HepG2 (cell line): ENCODE measurements at regions not wholly inside any gene's neighbourhood (a gene's known extent, or its start where the extent isn't known, plus 50 kb on each side); places are given as distances from the start of the nearest gene placed in this dataset.

Experiments
- DBP ChIP-seq: sonication (generic); formaldehyde crosslinking; IDR thresholded peaks from 2 replicates; pipeline ENCODE4 v1.4.0; 2020; ENCODE audit warnings: missing genetic modification reagents; ENCODE audit errors: not compliant biosample characterization
- MZF1 ChIP-seq: sonication (generic); formaldehyde crosslinking; IDR thresholded peaks from 2 replicates; pipeline ENCODE4 v1.8.1; 2023; ENCODE audit warnings: mild to moderate bottlenecking, missing genetic modification reagents, borderline replicate concordance
- POLR2AphosphoS5 ChIP-seq: IDR thresholded peaks from 2 replicates; pipeline ENCODE4 v1.6.1; 2012; ENCODE audit warnings: low read depth, low read length
- SAP130 ChIP-seq: IDR thresholded peaks from 2 replicates; pipeline ENCODE4 v1.6.1; 2016; ENCODE audit warnings: low read depth
- ZNF574 ChIP-seq: sonication (generic); formaldehyde crosslinking; IDR thresholded peaks from 2 replicates; pipeline ENCODE4 v1.4.0; 2020; ENCODE audit warnings: missing genetic modification reagents
- ZNF619 ChIP-seq: sonication (generic); formaldehyde crosslinking; IDR thresholded peaks from 2 replicates; pipeline ENCODE4 v1.4.0; 2020; ENCODE audit warnings: mild to moderate bottlenecking, missing genetic modification reagents
- ZNF724P ChIP-seq: sonication (generic); formaldehyde crosslinking; IDR thresholded peaks from 2 replicates; pipeline ENCODE4 v1.8.0; 2022; ENCODE audit warnings: missing genetic modification reagents, borderline replicate concordance
- TF ChIP-seq, protein P1 (sequence below): sonication (generic); formaldehyde crosslinking; IDR thresholded peaks from 2 replicates; pipeline ENCODE4 v1.4.0; 2020; ENCODE audit warnings: mild to moderate bottlenecking, missing genetic modification reagents, borderline replicate concordance

DNA sequence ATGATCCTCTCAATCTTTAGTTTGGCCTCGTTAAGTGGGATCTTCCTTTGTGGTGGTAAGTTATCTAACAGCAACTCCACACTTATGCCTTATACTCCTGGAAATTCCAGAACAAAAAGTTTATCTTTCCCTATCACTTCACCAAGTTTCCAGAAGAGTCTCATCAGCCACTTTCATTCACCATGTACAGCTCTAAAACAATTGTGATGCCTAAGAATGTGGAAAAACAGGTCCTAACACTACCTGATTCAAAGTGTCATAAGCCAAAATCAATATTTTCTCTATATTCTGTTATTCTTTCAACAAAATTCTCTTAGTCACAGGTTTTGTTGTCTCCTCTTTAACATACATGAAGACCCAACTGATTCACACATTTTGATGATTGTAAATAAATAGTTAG lies 342.4 kb upstream of the TYRP1 start (continued):
- TF ChIP-seq ZNF574 (CRISPR knock-in tag) (no peak), POLR2AphosphoS5 (no peak), MZF1 (CRISPR knock-in tag) (no peak), DBP (CRISPR knock-in tag) (no peak), ZNF724P (no peak), SAP130 (CRISPR knock-in tag) (no peak), ZNF619 (CRISPR knock-in tag) (no peak)
- TF ChIP-seq, protein P1, sequence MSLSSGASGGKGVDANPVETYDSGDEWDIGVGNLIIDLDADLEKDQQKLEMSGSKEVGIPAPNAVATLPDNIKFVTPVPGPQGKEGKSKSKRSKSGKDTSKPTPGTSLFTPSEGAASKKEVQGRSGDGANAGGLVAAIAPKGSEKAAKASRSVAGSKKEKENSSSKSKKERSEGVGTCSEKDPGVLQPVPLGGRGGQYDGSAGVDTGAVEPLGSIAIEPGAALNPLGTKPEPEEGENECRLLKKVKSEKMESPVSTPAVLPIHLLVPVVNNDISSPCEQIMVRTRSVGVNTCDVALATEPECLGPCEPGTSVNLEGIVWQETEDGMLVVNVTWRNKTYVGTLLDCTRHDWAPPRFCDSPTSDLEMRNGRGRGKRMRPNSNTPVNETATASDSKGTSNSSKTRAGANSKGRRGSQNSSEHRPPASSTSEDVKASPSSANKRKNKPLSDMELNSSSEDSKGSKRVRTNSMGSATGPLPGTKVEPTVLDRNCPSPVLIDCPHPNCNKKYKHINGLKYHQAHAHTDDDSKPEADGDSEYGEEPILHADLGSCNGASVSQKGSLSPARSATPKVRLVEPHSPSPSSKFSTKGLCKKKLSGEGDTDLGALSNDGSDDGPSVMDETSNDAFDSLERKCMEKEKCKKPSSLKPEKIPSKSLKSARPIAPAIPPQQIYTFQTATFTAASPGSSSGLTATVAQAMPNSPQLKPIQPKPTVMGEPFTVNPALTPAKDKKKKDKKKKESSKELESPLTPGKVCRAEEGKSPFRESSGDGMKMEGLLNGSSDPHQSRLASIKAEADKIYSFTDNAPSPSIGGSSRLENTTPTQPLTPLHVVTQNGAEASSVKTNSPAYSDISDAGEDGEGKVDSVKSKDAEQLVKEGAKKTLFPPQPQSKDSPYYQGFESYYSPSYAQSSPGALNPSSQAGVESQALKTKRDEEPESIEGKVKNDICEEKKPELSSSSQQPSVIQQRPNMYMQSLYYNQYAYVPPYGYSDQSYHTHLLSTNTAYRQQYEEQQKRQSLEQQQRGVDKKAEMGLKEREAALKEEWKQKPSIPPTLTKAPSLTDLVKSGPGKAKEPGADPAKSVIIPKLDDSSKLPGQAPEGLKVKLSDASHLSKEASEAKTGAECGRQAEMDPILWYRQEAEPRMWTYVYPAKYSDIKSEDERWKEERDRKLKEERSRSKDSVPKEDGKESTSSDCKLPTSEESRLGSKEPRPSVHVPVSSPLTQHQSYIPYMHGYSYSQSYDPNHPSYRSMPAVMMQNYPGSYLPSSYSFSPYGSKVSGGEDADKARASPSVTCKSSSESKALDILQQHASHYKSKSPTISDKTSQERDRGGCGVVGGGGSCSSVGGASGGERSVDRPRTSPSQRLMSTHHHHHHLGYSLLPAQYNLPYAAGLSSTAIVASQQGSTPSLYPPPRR (CRISPR knock-in tag), result no peak
